Liver (tissue), 8 donors: ENCODE measurements at regions not wholly inside any gene's neighbourhood (a gene's known extent, or its start where the extent isn't known, plus 50 kb on each side); places are given as distances from the start of the nearest gene placed in this dataset.

Source experiments
- DNase-seq: peaks from one replicate; pipeline ENCODE4 v3.0.0-alpha.2; 2017; ENCODE audit warnings: low spot score
- H3K27ac ChIP-seq, 2 donors: one replicate each; pipeline ENCODE4 v1.7.0; 2013; ENCODE audit warnings: inconsistent platforms in 2 of 2, low read length in 2 of 2, control low read depth in 1 of 2, low read depth in 1 of 2, mild to moderate bottlenecking in 1 of 2
- H3K27me3 ChIP-seq, 4 donors: one replicate each; pipeline versions ENCODE4 v1.6.1 to v1.7.0; 2013; ENCODE audit warnings: low read length in 3 of 4, inconsistent platforms in 1 of 4, mild to moderate bottlenecking in 1 of 4, moderate library complexity in 1 of 4; ENCODE audit not compliant: control insufficient read depth in 4 of 4, insufficient read depth in 4 of 4
- H3K36me3 ChIP-seq, 4 donors: one replicate each; pipeline versions ENCODE4 v1.6.1 to v1.7.0; 2013; ENCODE audit warnings: low read length in 3 of 4, mild to moderate bottlenecking in 3 of 4, low read depth in 1 of 4, moderate library complexity in 1 of 4; ENCODE audit not compliant: control insufficient read depth in 4 of 4, insufficient read depth in 3 of 4
- H3K4me1 ChIP-seq, 4 donors: one replicate each; pipeline versions ENCODE4 v1.6.1 to v1.7.0; 2013; ENCODE audit warnings: low read length in 3 of 4, mild to moderate bottlenecking in 3 of 4, moderate library complexity in 1 of 4; ENCODE audit not compliant: control insufficient read depth in 4 of 4, insufficient read depth in 4 of 4
- H3K4me3 ChIP-seq, 3 donors: one replicate each; pipeline versions ENCODE4 v1.6.1 to v1.7.0; 2013; ENCODE audit warnings: low read length in 3 of 3, control low read depth in 1 of 3, low read depth in 1 of 3, mild to moderate bottlenecking in 1 of 3
- H3K9ac ChIP-seq, 2 donors: one replicate each; pipeline ENCODE4 v1.7.0; 2013; ENCODE audit warnings: low read length in 2 of 2, mild to moderate bottlenecking in 2 of 2, moderate library complexity in 2 of 2, control low read depth in 1 of 2, low read depth in 1 of 2
- H3K9me3 ChIP-seq, 4 donors: one replicate each; pipeline versions ENCODE4 v1.6.1 to v1.7.0; 2013; ENCODE audit warnings: low read length in 3 of 4; ENCODE audit not compliant: control insufficient read depth in 4 of 4
- EGR1 ChIP-seq, 2 donors: IDR thresholded peaks; 2 replicates each; pipeline ENCODE4 v1.6.1; 2016 to 2018; ENCODE audit warnings: antibody characterized with exemption in 2 of 2, low read depth in 2 of 2
- FOXA1 ChIP-seq: IDR thresholded peaks from 2 replicates; pipeline ENCODE4 v1.6.1; 2016; ENCODE audit warnings: antibody characterized with exemption
- FOXA2 ChIP-seq: IDR thresholded peaks from 2 replicates; pipeline ENCODE4 v1.6.1; 2016; ENCODE audit warnings: antibody characterized with exemption
- GABPA ChIP-seq, 2 donors: IDR thresholded peaks in 1 of 2; conservative IDR thresholded peaks in 1 of 2; 2 replicates each; pipeline ENCODE4 v1.6.1; 2016; ENCODE audit warnings: antibody characterized with exemption in 2 of 2, mild to moderate bottlenecking in 1 of 2, moderate library complexity in 1 of 2
- HNF4A ChIP-seq, 2 donors: conservative IDR thresholded peaks; 2 replicates each; pipeline ENCODE4 v1.6.1; 2016; ENCODE audit warnings: antibody characterized with exemption in 2 of 2, mild to moderate bottlenecking in 2 of 2
- HNF4G ChIP-seq: IDR thresholded peaks from 2 replicates; pipeline ENCODE4 v1.6.1; 2016; ENCODE audit warnings: antibody characterized with exemption
- NR2F2 ChIP-seq: IDR thresholded peaks from 2 replicates; pipeline ENCODE4 v1.6.1; 2016; ENCODE audit warnings: antibody characterized with exemption
- RAD21 ChIP-seq, 2 donors: IDR thresholded peaks; 2 replicates each; pipeline ENCODE4 v1.6.1; 2016; ENCODE audit warnings: antibody characterized with exemption in 2 of 2, mild to moderate bottlenecking in 2 of 2
- RXRA ChIP-seq, 2 donors: IDR thresholded peaks; 2 replicates each; pipeline ENCODE4 v1.6.1; 2017 to 2018; ENCODE audit warnings: antibody characterized with exemption in 2 of 2, mild to moderate bottlenecking in 1 of 2
- SP1 ChIP-seq: IDR thresholded peaks from 2 replicates; pipeline ENCODE4 v1.6.1; 2018; ENCODE audit warnings: antibody characterized with exemption, mild to moderate bottlenecking
- TAF1 ChIP-seq: conservative IDR thresholded peaks from 2 replicates; pipeline ENCODE4 v1.6.1; 2016; ENCODE audit warnings: antibody characterized with exemption, mild to moderate bottlenecking
- YY1 ChIP-seq: IDR thresholded peaks from 2 replicates; pipeline ENCODE4 v1.6.1; 2016; ENCODE audit warnings: antibody characterized with exemption, mild to moderate bottlenecking
- WGBS: extraction: QIAGEN DNeasy Blood & Tissue Kit; methylation state at CpG from one replicate; pipeline ENCODE4 v1.1.7; 2013; 5-methylcytosine and 5-hydroxymethylcytosine counted together
- TF ChIP-seq, protein P1 (sequence below): IDR thresholded peaks from 2 replicates; pipeline ENCODE4 v1.6.1; 2016; ENCODE audit warnings: antibody characterized with exemption, mild to moderate bottlenecking
- TF ChIP-seq, protein P2 (sequence below): fragments of 150-350 bp; IDR thresholded peaks from 2 replicates; pipeline ENCODE4 v1.5.1; 2017; ENCODE audit warnings: improper control_type of control experiment, low read depth, low read length; ENCODE audit not compliant: missing input control
- TF ChIP-seq, protein P3 (sequence below): IDR thresholded peaks from 2 replicates; pipeline ENCODE4 v1.6.1; 2016; ENCODE audit warnings: antibody characterized with exemption
- TF ChIP-seq, protein P4 (sequence below): IDR thresholded peaks from 2 replicates; pipeline ENCODE4 v1.6.1; 2016; ENCODE audit warnings: antibody characterized with exemption
- donor health status: healthy.
- donor health status: healthy.
- donor health status: healthy.
- donor health status: healthy.
- donor health status: healthy.

DNA sequence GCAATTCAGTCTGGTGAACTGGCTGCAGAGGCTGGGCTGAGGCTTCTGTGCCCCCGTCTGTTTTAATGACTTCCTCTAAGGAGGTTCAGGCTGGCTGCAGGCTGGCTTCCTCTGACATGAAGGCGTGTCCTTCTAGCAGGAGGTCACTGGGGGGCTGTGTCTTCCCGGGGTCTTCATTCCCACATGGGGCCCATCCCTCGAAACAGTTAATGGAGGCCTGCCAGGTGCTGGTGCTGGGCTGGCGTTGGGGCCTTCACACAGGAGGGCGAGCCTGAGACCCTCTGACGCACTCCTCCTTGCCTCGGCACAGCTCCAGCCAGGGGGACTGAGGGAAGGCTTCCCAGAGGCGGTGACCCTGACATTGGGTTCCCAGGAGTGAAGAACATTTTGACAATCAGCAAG lies 57.7 kb upstream of the DLK1 start:
- no peak for DNase-seq
- TF ChIP-seq, protein P1, sequence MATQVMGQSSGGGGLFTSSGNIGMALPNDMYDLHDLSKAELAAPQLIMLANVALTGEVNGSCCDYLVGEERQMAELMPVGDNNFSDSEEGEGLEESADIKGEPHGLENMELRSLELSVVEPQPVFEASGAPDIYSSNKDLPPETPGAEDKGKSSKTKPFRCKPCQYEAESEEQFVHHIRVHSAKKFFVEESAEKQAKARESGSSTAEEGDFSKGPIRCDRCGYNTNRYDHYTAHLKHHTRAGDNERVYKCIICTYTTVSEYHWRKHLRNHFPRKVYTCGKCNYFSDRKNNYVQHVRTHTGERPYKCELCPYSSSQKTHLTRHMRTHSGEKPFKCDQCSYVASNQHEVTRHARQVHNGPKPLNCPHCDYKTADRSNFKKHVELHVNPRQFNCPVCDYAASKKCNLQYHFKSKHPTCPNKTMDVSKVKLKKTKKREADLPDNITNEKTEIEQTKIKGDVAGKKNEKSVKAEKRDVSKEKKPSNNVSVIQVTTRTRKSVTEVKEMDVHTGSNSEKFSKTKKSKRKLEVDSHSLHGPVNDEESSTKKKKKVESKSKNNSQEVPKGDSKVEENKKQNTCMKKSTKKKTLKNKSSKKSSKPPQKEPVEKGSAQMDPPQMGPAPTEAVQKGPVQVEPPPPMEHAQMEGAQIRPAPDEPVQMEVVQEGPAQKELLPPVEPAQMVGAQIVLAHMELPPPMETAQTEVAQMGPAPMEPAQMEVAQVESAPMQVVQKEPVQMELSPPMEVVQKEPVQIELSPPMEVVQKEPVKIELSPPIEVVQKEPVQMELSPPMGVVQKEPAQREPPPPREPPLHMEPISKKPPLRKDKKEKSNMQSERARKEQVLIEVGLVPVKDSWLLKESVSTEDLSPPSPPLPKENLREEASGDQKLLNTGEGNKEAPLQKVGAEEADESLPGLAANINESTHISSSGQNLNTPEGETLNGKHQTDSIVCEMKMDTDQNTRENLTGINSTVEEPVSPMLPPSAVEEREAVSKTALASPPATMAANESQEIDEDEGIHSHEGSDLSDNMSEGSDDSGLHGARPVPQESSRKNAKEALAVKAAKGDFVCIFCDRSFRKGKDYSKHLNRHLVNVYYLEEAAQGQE: no peak
- no peak for TF ChIP-seq FOXA2
- TF ChIP-seq TAF1: no peak
- no peak for TF ChIP-seq GABPA (IDR thresholded peaks at IDR 0.05 in 1 of 2, conservative IDR thresholded peaks at IDR 0.05 in 1 of 2)
- TF ChIP-seq EGR1 (IDR thresholded peaks at IDR 0.05; ENCODE audit: low read depth in 2 of 2): no peak
- no peak for TF ChIP-seq NR2F2
- TF ChIP-seq, protein P2, sequence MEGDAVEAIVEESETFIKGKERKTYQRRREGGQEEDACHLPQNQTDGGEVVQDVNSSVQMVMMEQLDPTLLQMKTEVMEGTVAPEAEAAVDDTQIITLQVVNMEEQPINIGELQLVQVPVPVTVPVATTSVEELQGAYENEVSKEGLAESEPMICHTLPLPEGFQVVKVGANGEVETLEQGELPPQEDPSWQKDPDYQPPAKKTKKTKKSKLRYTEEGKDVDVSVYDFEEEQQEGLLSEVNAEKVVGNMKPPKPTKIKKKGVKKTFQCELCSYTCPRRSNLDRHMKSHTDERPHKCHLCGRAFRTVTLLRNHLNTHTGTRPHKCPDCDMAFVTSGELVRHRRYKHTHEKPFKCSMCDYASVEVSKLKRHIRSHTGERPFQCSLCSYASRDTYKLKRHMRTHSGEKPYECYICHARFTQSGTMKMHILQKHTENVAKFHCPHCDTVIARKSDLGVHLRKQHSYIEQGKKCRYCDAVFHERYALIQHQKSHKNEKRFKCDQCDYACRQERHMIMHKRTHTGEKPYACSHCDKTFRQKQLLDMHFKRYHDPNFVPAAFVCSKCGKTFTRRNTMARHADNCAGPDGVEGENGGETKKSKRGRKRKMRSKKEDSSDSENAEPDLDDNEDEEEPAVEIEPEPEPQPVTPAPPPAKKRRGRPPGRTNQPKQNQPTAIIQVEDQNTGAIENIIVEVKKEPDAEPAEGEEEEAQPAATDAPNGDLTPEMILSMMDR: no peak
- no peak for TF ChIP-seq RAD21 (IDR thresholded peaks at IDR 0.05)
- no peak for TF ChIP-seq HNF4A (conservative IDR thresholded peaks at IDR 0.05)
- TF ChIP-seq, protein P3, sequence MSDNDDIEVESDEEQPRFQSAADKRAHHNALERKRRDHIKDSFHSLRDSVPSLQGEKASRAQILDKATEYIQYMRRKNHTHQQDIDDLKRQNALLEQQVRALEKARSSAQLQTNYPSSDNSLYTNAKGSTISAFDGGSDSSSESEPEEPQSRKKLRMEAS: no peak
- no peak for TF ChIP-seq HNF4G
- no peak for TF ChIP-seq RXRA (IDR thresholded peaks at IDR 0.05)
- no peak for TF ChIP-seq YY1
- no peak for TF ChIP-seq FOXA1
- Histone ChIP-seq H3K9me3 (no peaks in the 10 kb centered on the region), H3K27me3 (peaks cover 0 to 2% (median 0%) of the 10 kb centered on the region in 4 donors), H3K4me3 (no peak overlapping the region), H3K4me1 (peaks cover 0 to 14% (median 0%) of the 10 kb centered on the region in 4 donors), H3K9ac (no peak overlapping the region), H3K36me3 (no peaks in the 10 kb centered on the region), H3K27ac (no peak overlapping the region)
- WGBS: 70% methylated on average over 9 of the region's 9 CpGs

DNA sequence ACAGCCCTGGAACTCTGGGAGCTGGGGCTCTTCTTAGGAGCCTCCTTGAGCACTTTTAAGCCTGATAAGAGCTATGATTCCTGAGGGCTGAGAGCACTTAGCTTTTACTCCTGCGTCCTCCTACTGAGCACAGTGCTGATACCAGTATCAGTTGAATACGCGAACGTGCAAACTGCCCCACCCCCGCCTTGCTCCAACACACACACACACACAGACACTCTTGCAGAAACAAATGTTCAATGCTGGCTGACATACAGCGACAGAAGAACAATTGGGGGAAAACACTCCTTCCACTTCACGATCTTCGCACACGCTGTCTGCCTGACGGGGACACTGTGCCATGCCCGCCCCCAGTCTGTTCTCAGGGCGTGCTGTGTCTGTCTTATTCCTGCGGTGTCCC lies 57.2 kb upstream of the DLK1 start:
- Histone ChIP-seq H3K27ac (no peak overlapping the region), H3K27me3 (peaks cover 0 to 2% (median 0%) of the 10 kb centered on the region in 4 donors), H3K9ac (no peak overlapping the region), H3K9me3 (no peaks in the 10 kb centered on the region), H3K4me3 (no peak overlapping the region), H3K36me3 (no peaks in the 10 kb centered on the region), H3K4me1 (peaks cover 0 to 14% (median 0%) of the 10 kb centered on the region in 4 donors)
- 68% methylated on average over 13 of the region's 13 CpGs for WGBS
- no peak for DNase-seq
- TF ChIP-seq TAF1 (no peak), SP1 (no peak), GABPA (IDR thresholded peaks at IDR 0.05 in 1 of 2, conservative IDR thresholded peaks at IDR 0.05 in 1 of 2) (no peak), HNF4G (no peak), RXRA (IDR thresholded peaks at IDR 0.05) (no peak)
- TF ChIP-seq, protein P4, sequence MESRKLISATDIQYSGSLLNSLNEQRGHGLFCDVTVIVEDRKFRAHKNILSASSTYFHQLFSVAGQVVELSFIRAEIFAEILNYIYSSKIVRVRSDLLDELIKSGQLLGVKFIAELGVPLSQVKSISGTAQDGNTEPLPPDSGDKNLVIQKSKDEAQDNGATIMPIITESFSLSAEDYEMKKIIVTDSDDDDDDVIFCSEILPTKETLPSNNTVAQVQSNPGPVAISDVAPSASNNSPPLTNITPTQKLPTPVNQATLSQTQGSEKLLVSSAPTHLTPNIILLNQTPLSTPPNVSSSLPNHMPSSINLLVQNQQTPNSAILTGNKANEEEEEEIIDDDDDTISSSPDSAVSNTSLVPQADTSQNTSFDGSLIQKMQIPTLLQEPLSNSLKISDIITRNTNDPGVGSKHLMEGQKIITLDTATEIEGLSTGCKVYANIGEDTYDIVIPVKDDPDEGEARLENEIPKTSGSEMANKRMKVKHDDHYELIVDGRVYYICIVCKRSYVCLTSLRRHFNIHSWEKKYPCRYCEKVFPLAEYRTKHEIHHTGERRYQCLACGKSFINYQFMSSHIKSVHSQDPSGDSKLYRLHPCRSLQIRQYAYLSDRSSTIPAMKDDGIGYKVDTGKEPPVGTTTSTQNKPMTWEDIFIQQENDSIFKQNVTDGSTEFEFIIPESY: no peak
- TF ChIP-seq, protein P3: no peak
- TF ChIP-seq, protein P1: no peak
